ENCODE measurements at regions not wholly inside any gene's neighbourhood (a gene's known extent, or its start where the extent isn't known, plus 50 kb on each side); places are given as distances from the start of the nearest gene placed in this dataset.
A peak's percentile ranks its signal among the peaks of the same experiment; 100 is the strongest.

DNA sequence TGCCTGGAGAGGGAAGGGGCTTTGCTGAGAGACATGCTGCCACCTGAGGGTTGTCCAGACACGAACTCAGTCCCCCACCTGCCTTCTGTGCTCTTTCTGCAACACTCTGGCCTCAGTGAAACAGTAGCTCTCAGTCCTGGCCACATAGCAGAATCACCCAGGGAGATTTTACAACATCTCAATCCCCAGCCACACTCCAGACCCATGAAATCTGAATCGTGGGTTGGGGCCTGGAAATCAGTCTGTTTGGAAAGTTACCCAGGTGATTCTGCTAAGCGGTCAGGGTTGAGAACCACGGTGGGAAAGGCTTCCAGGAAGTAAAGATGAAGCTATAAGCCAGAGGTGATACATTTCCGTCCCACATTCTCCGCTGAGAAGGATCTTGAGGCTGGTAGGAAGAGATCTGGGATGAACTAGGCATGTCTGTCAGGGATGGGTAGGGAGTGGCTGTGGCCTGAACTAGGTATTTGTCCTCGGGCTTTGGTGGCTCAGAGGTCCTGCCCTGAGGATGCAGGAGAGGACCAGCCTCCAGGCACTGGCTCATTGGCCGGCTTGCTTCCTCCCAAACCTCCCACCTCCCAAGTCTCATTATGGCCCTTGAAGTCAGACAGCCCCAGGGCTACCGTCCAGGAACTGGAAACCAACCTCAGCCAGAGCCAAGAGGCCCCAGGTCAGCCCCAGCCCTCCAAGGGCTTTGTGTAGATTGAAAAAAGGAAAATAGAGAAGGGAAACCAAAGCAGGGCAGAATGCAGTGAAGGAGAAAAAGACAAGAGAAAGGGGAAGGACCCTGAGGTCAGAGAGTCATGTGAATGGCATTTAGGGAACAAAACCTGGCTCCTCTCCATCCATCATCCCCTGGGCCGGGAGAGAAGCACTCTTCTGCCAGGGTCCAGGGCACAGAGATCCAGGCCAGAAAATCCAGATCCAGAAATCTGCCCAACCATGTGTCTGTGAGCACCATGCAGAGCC, 119.6 kb downstream of the ZFP36L2 start:
- Histone ChIP-seq H3K4me2 (ENCODE audit: insufficient read depth, low read length) (no peak overlapping the region), H2AFZ (ENCODE audit: low read length) (peak overlapping the region; percentile 58), H3K27me3 (ENCODE audit: insufficient read depth, low read length) (no peaks in the 10 kb centered on the region), H4K20me1 (ENCODE audit: insufficient read depth, low read length) (no peaks in the 10 kb centered on the region), H3K27ac (ENCODE audit: low read depth, low read length) (peak overlapping the region; percentile 9), H3K4me1 (ENCODE audit: insufficient read depth, low read length) (peaks cover 32% of the 10 kb centered on the region), H3K9me3 (ENCODE audit: low read depth, low read length) (no peaks in the 10 kb centered on the region), H3K4me3 (ENCODE audit: insufficient read depth, low read length) (no peak overlapping the region), H3K36me3 (ENCODE audit: insufficient read depth, low read length) (no peaks in the 10 kb centered on the region), H3K79me2 (ENCODE audit: insufficient read depth, low read length) (no peaks in the 10 kb centered on the region)
- TF ChIP-seq, protein P1, sequence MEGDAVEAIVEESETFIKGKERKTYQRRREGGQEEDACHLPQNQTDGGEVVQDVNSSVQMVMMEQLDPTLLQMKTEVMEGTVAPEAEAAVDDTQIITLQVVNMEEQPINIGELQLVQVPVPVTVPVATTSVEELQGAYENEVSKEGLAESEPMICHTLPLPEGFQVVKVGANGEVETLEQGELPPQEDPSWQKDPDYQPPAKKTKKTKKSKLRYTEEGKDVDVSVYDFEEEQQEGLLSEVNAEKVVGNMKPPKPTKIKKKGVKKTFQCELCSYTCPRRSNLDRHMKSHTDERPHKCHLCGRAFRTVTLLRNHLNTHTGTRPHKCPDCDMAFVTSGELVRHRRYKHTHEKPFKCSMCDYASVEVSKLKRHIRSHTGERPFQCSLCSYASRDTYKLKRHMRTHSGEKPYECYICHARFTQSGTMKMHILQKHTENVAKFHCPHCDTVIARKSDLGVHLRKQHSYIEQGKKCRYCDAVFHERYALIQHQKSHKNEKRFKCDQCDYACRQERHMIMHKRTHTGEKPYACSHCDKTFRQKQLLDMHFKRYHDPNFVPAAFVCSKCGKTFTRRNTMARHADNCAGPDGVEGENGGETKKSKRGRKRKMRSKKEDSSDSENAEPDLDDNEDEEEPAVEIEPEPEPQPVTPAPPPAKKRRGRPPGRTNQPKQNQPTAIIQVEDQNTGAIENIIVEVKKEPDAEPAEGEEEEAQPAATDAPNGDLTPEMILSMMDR (IDR thresholded peaks at IDR 0.05; ENCODE audit: extremely low read depth, low read depth, low read length): no peak
- no peak for DNase-seq (ENCODE audit: insufficient read length, low spot score, missing footprints)

DNA sequence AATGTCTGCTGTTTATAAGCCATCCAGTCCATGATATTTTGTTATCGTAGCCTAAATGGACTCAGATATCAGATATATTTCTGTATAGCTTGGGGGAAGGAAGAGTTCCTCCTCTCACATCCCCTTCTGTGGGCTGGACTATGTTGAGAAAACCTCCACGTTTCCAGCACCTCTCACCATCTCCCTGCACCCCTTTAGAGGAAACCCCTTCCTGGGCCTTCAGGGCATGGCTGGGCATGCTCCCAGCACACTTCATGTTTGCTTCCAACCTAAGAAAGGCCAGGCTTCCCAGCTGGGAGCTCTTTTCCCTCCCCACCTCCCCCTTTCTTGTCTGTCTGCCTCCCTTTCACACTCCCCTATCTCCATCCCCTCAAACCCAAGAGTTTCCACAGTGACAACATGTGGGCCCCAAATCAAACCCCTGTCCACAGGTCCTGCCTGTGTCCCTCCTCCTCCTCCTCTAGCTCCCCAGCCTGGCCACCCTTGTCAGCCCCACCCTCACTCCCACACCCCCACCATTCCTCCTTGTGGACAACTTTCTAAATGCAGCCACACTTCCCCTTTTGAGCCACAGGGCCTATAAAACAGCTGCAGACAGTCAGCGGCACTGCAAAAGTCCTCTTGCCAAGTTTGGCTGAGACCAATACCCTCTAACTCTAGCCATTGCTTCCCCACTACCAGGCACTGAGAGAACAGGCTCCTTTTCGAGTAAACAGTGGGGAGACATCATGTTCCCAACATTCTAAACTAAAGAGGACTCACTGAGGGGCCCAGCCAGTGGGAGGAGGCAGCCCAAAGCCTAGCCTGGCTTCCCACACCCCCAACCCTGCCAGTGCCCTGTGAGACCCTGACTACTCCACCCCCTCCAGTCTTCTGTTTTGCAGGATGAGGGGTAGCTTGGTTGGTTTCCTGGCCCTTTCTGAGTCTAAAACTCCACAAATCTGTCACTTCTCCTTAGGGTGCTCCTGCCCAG, 120.5 kb downstream of the ZFP36L2 start:
- H3K4me3 ChIP-seq (ENCODE audit: insufficient read depth, low read length): no peak overlapping the region
- H3K9me3 ChIP-seq (ENCODE audit: low read depth, low read length): no peaks in the 10 kb centered on the region
- H3K27me3 ChIP-seq (ENCODE audit: insufficient read depth, low read length): no peaks in the 10 kb centered on the region
- peak overlapping the region; percentile 9 for H3K27ac ChIP-seq (ENCODE audit: low read depth, low read length)
- H2AFZ ChIP-seq (ENCODE audit: low read length): peak overlapping the region; percentile 58
- peaks cover 36% of the 10 kb centered on the region for H3K4me1 ChIP-seq (ENCODE audit: insufficient read depth, low read length)
- H3K36me3 ChIP-seq (ENCODE audit: insufficient read depth, low read length): no peaks in the 10 kb centered on the region
- DNase-seq (ENCODE audit: insufficient read length, low spot score, missing footprints): peak; percentile 94
- H4K20me1 ChIP-seq (ENCODE audit: insufficient read depth, low read length): no peaks in the 10 kb centered on the region
- no peak overlapping the region for H3K4me2 ChIP-seq (ENCODE audit: insufficient read depth, low read length)
- H3K79me2 ChIP-seq (ENCODE audit: insufficient read depth, low read length): no peaks in the 10 kb centered on the region
- TF ChIP-seq, protein P1 (IDR thresholded peaks at IDR 0.05; ENCODE audit: extremely low read depth, low read depth, low read length): peak; percentile 47

DNA sequence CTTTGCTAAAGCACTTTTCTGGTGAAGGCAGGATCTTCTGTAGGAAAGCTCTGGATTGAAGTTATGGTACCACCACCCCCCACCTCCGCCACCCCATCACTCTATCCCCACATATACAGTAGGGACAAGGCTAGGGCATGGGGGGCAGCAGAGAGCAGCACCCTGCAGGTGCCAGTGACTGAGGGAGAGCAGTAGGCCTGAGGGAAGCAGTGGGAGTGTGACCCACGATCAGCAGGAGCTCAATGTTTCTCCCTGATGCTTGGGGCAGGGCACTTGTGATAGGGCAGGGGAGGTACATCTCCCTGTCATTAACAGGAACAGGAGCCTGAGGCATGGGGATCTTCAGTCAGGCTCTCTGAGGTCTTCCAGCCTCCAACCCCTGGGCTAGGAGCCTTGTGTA, 121.6 kb downstream of the ZFP36L2 start:
- DNase-seq (ENCODE audit: insufficient read length, low spot score, missing footprints): no peak
- Histone ChIP-seq H4K20me1 (ENCODE audit: insufficient read depth, low read length) (no peaks in the 10 kb centered on the region), H3K36me3 (ENCODE audit: insufficient read depth, low read length) (no peaks in the 10 kb centered on the region), H3K27me3 (ENCODE audit: insufficient read depth, low read length) (no peaks in the 10 kb centered on the region), H3K79me2 (ENCODE audit: insufficient read depth, low read length) (no peaks in the 10 kb centered on the region), H2AFZ (ENCODE audit: low read length) (no peak overlapping the region), H3K4me1 (ENCODE audit: insufficient read depth, low read length) (peaks cover 28% of the 10 kb centered on the region), H3K4me3 (ENCODE audit: insufficient read depth, low read length) (no peak overlapping the region), H3K27ac (ENCODE audit: low read depth, low read length) (no peak overlapping the region), H3K9me3 (ENCODE audit: low read depth, low read length) (no peaks in the 10 kb centered on the region), H3K4me2 (ENCODE audit: insufficient read depth, low read length) (no peak overlapping the region)
- TF ChIP-seq, protein P1 (IDR thresholded peaks at IDR 0.05; ENCODE audit: extremely low read depth, low read depth, low read length): no peak

Data from osteoblast (primary cell).